ENCODE measurements at regions not wholly inside any gene's neighbourhood (a gene's known extent, or its start where the extent isn't known, plus 50 kb on each side); places are given as distances from the start of the nearest gene placed in this dataset.

GRCh38 chr2:34307636-34308035 lies 708.5 kb upstream of the FAM98A start:
- H3K27me3 Mint-ChIP-seq (ENCODE audit: unreplicated experiment), result no peaks in the 10 kb centered on the region
- H3K4me1 Mint-ChIP-seq (ENCODE audit: low read depth, unreplicated experiment), result no peaks in the 10 kb centered on the region
- TF ChIP-seq CTCF (IDR thresholded peaks at IDR 0.05; ENCODE audit: unreplicated experiment), result no peak
- DNase-seq, result no peak
- no peak overlapping the region for H3K27ac Mint-ChIP-seq (ENCODE audit: unreplicated experiment)
- no peaks in the 10 kb centered on the region for H3K36me3 Mint-ChIP-seq (ENCODE audit: insufficient read depth, unreplicated experiment)
- no TSS peak for BruUV-seq (replicated peaks)
- H3K4me3 Mint-ChIP-seq (ENCODE audit: low read depth, unreplicated experiment), result no peak overlapping the region
- peaks cover 8% of the 10 kb centered on the region for H3K9me3 Mint-ChIP-seq (ENCODE audit: low read depth, unreplicated experiment)
- CTCF ChIA-PET, result interaction anchor here (0.5 kb wide), 1 partner anchor 227 kb away, joined by 3 read pairs; no protein-coding TSS in a partner anchor
- intact Hi-C loops (cut with micrococcal nuclease; ENCODE audit: unreplicated experiment), result no loop called here

GRCh38 chr2:34306745-34307144 lies 707.6 kb upstream of the FAM98A start:
- Mint-ChIP-seq H3K4me3 (ENCODE audit: low read depth, unreplicated experiment) (no peak overlapping the region), H3K4me1 (ENCODE audit: low read depth, unreplicated experiment) (no peaks in the 10 kb centered on the region), H3K27me3 (ENCODE audit: unreplicated experiment) (no peaks in the 10 kb centered on the region), H3K9me3 (ENCODE audit: low read depth, unreplicated experiment) (peaks cover 6% of the 10 kb centered on the region), H3K27ac (ENCODE audit: unreplicated experiment) (no peak overlapping the region), H3K36me3 (ENCODE audit: insufficient read depth, unreplicated experiment) (no peaks in the 10 kb centered on the region)
- TF ChIP-seq CTCF (IDR thresholded peaks at IDR 0.05; ENCODE audit: unreplicated experiment), result no peak
- no TSS peak for BruUV-seq (replicated peaks)
- CTCF ChIA-PET, result no interaction called here
- intact Hi-C loops (cut with micrococcal nuclease; ENCODE audit: unreplicated experiment), result no loop called here
- no peak for DNase-seq

GRCh38 chr2:34305587-34305986 lies 706.5 kb upstream of the FAM98A start:
- H3K4me1 Mint-ChIP-seq (ENCODE audit: low read depth, unreplicated experiment), result no peaks in the 10 kb centered on the region
- no peak for TF ChIP-seq CTCF (IDR thresholded peaks at IDR 0.05; ENCODE audit: unreplicated experiment)
- H3K27ac Mint-ChIP-seq (ENCODE audit: unreplicated experiment), result no peak overlapping the region
- no peak for DNase-seq
- no peaks in the 10 kb centered on the region for H3K36me3 Mint-ChIP-seq (ENCODE audit: insufficient read depth, unreplicated experiment)
- no TSS peak for BruUV-seq (replicated peaks)
- CTCF ChIA-PET, result no interaction called here
- H3K27me3 Mint-ChIP-seq (ENCODE audit: unreplicated experiment), result no peaks in the 10 kb centered on the region
- H3K4me3 Mint-ChIP-seq (ENCODE audit: low read depth, unreplicated experiment), result no peak overlapping the region
- peaks cover 5% of the 10 kb centered on the region for H3K9me3 Mint-ChIP-seq (ENCODE audit: low read depth, unreplicated experiment)
- intact Hi-C loops (cut with micrococcal nuclease; ENCODE audit: unreplicated experiment), result no loop called here

- H3K4me3 Mint-ChIP-seq (ENCODE audit: low read depth, unreplicated experiment), result no peak overlapping the region
- no peak for TF ChIP-seq CTCF (IDR thresholded peaks at IDR 0.05; ENCODE audit: unreplicated experiment)
- H3K4me1 Mint-ChIP-seq (ENCODE audit: low read depth, unreplicated experiment), result no peaks in the 10 kb centered on the region
- no peaks in the 10 kb centered on the region for H3K36me3 Mint-ChIP-seq (ENCODE audit: insufficient read depth, unreplicated experiment)
- DNase-seq, result no peak
- H3K9me3 Mint-ChIP-seq (ENCODE audit: low read depth, unreplicated experiment), result peaks cover 10% of the 10 kb centered on the region
- intact Hi-C loops (cut with micrococcal nuclease; ENCODE audit: unreplicated experiment), result no loop called here
- no TSS peak for BruUV-seq (replicated peaks)
- CTCF ChIA-PET, result no interaction called here
- no peak overlapping the region for H3K27ac Mint-ChIP-seq (ENCODE audit: unreplicated experiment)
- no peaks in the 10 kb centered on the region for H3K27me3 Mint-ChIP-seq (ENCODE audit: unreplicated experiment)
Observed at GRCh38 chr2:34294961-34295360, 695.9 kb upstream of the FAM98A start.

- BruUV-seq (replicated peaks), result no TSS peak
- CTCF ChIA-PET, result no interaction called here
- Mint-ChIP-seq H3K4me1 (ENCODE audit: low read depth, unreplicated experiment) (no peaks in the 10 kb centered on the region), H3K27ac (ENCODE audit: unreplicated experiment) (no peak overlapping the region), H3K9me3 (ENCODE audit: low read depth, unreplicated experiment) (peaks cover 15% of the 10 kb centered on the region), H3K36me3 (ENCODE audit: insufficient read depth, unreplicated experiment) (no peaks in the 10 kb centered on the region), H3K4me3 (ENCODE audit: low read depth, unreplicated experiment) (no peak overlapping the region), H3K27me3 (ENCODE audit: unreplicated experiment) (no peaks in the 10 kb centered on the region)
- no peak for TF ChIP-seq CTCF (IDR thresholded peaks at IDR 0.05; ENCODE audit: unreplicated experiment)
- no peak for DNase-seq
- intact Hi-C loops (cut with micrococcal nuclease; ENCODE audit: unreplicated experiment), result no loop called here
Observed at GRCh38 chr2:34291076-34291475, 692.0 kb upstream of the FAM98A start.
